Loucy (cell line): ENCODE measurements at regions not wholly inside any gene's neighbourhood (a gene's known extent, or its start where the extent isn't known, plus 50 kb on each side); places are given as distances from the start of the nearest gene placed in this dataset.
"Not testable (repeated sequence)": the region's sequence is repeated elsewhere in the genome, so short reads cannot be mapped to it uniquely, and the experiment has no call there.

Source experiments
- H2AFZ ChIP-seq: fragments of 200-600 bp; sonication (generic); 2 replicates; pipeline ENCODE4 v1.6.0; 2016; ENCODE audit warnings: antibody characterized with exemption, mild to moderate bottlenecking, low read length, moderate library complexity
- H3F3A ChIP-seq: fragments of 200-600 bp; 2 replicates; pipeline ENCODE4 v1.6.0; 2016; ENCODE audit warnings: antibody characterized with exemption, low read depth, mild to moderate bottlenecking
- H3K27me3 ChIP-seq: fragments of 200-600 bp; sonication (generic); 2 replicates; pipeline ENCODE4 v1.6.1; 2014; ENCODE audit warnings: low read length, mild to moderate bottlenecking; ENCODE audit not compliant: insufficient read depth, poor library complexity, severe bottlenecking
- H3K36me3 ChIP-seq: fragments of 200-600 bp; sonication (generic); 2 replicates; pipeline ENCODE4 v1.6.1; 2016; ENCODE audit warnings: low read length; ENCODE audit not compliant: insufficient read depth
- H3K4me1 ChIP-seq: fragments of 200-600 bp; sonication (generic); 2 replicates; pipeline ENCODE4 v1.5.1; 2014; ENCODE audit warnings: low read length, mild to moderate bottlenecking; ENCODE audit not compliant: insufficient read depth, poor library complexity, severe bottlenecking
- H3K4me2 ChIP-seq: fragments of 200-600 bp; sonication (generic); 2 replicates; pipeline ENCODE4 v1.6.0; 2014; ENCODE audit warnings: antibody characterized with exemption, low read length, low read depth, mild to moderate bottlenecking; ENCODE audit not compliant: poor library complexity, severe bottlenecking
- H3K4me3 ChIP-seq: fragments of 200-600 bp; sonication (generic); 2 replicates; pipeline ENCODE4 v1.5.1; 2014; ENCODE audit warnings: low read length, mild to moderate bottlenecking, mixed read lengths; ENCODE audit not compliant: poor library complexity, severe bottlenecking
- H3K79me2 ChIP-seq: fragments of 200-600 bp; sonication (generic); 2 replicates; pipeline ENCODE4 v1.6.1; 2014; ENCODE audit warnings: low read length; ENCODE audit not compliant: insufficient read depth
- H3K9ac ChIP-seq: fragments of 200-600 bp; sonication (generic); 2 replicates; pipeline ENCODE4 v1.6.0; 2014; ENCODE audit warnings: mild to moderate bottlenecking, low read depth, low read length, moderate library complexity; ENCODE audit not compliant: poor library complexity, severe bottlenecking
- H3K9me2 ChIP-seq: fragments of 200-600 bp; sonication (generic); replicated peaks from 2 replicates; pipeline ENCODE4 v1.6.1; 2016; ENCODE audit warnings: low read depth, low read length, mixed read lengths
- H3K9me3 ChIP-seq: fragments of 200-600 bp; sonication (generic); 2 replicates; pipeline ENCODE4 v1.6.1; 2014; ENCODE audit warnings: mild to moderate bottlenecking, antibody characterized with exemption, low read length, low read depth; ENCODE audit not compliant: insufficient read depth
- H4K20me1 ChIP-seq: fragments of 200-600 bp; sonication (generic); 2 replicates; pipeline ENCODE4 v1.6.0; 2014; ENCODE audit warnings: antibody characterized with exemption, low read length, mild to moderate bottlenecking; ENCODE audit not compliant: insufficient read depth, poor library complexity, severe bottlenecking
- EZH2phosphoT487 ChIP-seq: fragments of 200-600 bp; IDR thresholded peaks from 2 replicates; pipeline ENCODE4 v1.6.1; 2018; ENCODE audit warnings: antibody characterized with exemption, mild to moderate bottlenecking, moderate library complexity, borderline replicate concordance
- TF ChIP-seq, protein P1 (sequence below): fragments of 200-600 bp; sonication (generic); conservative IDR thresholded peaks from 2 replicates; pipeline ENCODE4 v1.5.1; 2014; ENCODE audit warnings: mild to moderate bottlenecking, antibody characterized with exemption, low read length

DNA sequence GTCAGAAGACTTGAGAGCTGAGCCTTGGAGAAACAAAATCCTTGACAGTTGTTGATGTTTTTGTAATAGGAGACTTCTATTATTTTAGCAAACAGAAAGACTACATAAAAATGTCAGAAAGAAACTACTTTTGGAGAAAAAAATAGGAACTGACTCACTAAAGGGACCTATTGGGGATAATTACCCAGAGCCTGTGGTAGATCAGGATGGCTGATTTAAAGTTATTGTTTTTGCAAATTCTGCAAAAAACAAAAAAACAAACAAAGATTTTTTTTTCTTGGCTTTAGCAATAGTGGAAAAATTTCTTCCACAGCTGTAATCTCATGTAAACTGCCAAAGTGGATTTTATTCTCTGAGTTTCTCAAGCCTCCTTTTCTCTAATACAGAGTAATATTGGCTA lies 101.5 kb upstream of the SATB1 start:
- no peaks in the 10 kb centered on the region for H4K20me1 ChIP-seq
- TF ChIP-seq, protein P1, sequence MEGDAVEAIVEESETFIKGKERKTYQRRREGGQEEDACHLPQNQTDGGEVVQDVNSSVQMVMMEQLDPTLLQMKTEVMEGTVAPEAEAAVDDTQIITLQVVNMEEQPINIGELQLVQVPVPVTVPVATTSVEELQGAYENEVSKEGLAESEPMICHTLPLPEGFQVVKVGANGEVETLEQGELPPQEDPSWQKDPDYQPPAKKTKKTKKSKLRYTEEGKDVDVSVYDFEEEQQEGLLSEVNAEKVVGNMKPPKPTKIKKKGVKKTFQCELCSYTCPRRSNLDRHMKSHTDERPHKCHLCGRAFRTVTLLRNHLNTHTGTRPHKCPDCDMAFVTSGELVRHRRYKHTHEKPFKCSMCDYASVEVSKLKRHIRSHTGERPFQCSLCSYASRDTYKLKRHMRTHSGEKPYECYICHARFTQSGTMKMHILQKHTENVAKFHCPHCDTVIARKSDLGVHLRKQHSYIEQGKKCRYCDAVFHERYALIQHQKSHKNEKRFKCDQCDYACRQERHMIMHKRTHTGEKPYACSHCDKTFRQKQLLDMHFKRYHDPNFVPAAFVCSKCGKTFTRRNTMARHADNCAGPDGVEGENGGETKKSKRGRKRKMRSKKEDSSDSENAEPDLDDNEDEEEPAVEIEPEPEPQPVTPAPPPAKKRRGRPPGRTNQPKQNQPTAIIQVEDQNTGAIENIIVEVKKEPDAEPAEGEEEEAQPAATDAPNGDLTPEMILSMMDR: no peak
- TF ChIP-seq EZH2phosphoT487: no peak
- no peaks in the 10 kb centered on the region for H3K36me3 ChIP-seq
- H3K79me2 ChIP-seq: no peaks in the 10 kb centered on the region
- H3K4me1 ChIP-seq: peaks cover 6% of the 10 kb centered on the region
- H3K4me2 ChIP-seq: no peak overlapping the region
- H2AFZ ChIP-seq: no peak overlapping the region
- H3F3A ChIP-seq: 0 out of 2 replicates have a peak, but pooled peaks cover 3% of the 10 kb centered on the region
- H3K4me3 ChIP-seq: no peak overlapping the region
- H3K9ac ChIP-seq: no peak overlapping the region
- no peaks in the 10 kb centered on the region for H3K9me2 ChIP-seq
- peaks cover 14% of the 10 kb centered on the region; the same call in 1 of the 2 replicates for H3K9me3 ChIP-seq
- H3K27me3 ChIP-seq: no peaks in the 10 kb centered on the region

DNA sequence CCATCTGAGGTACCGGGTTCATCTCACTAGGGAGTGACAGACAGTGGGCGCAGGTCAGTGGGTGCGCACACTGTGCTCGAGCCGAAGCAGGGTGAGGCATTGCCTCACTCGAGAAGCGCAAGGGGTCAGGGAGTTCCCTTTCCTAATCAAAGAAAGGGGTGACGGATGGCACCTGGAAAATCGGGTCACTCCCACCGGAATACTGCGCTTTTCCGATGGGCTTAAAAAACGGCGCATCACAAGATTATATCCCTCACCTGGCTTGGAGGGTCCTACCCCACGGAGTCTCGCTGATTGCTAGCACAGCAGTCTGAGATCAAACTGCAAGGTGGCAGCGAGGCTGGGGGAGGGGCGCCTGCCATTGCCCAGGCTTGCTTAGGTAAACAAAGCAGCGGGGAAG lies 91.0 kb upstream of the SATB1 start:
- H3K9ac ChIP-seq, H2AFZ ChIP-seq, H3K27me3 ChIP-seq, H3K9me3 ChIP-seq, H4K20me1 ChIP-seq, H3F3A ChIP-seq, H3K79me2 ChIP-seq, H3K4me3 ChIP-seq, H3K4me2 ChIP-seq, H3K36me3 ChIP-seq, H3K9me2 ChIP-seq: not testable (repeated sequence)
- peaks cover 17% of the 10 kb centered on the region for H3K4me1 ChIP-seq

DNA sequence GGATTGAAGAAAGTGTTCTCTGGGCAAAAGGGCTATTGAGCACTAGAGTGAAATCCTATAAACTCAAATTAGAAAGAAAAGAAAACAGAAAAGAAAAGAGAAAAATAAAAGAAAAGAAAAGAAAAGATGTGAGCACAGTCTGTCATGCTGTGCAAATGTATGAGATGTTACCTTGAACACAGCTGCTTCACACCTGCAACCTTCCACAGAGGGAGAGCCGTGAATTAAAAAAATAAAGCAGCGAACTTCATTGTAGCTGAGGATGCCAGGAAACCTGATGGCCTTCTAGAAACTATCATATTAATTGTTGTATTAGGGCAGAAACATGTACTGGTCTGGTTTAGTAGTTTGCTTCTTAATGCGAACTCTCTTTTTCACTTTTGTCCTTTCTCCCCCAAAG lies 88.0 kb upstream of the SATB1 start:
- no peaks in the 10 kb centered on the region for H3K79me2 ChIP-seq
- no peak overlapping the region for H3K4me2 ChIP-seq
- no peaks in the 10 kb centered on the region for H3K27me3 ChIP-seq
- no peak overlapping the region for H2AFZ ChIP-seq
- TF ChIP-seq, protein P1: no peak
- no peaks in the 10 kb centered on the region for H3F3A ChIP-seq
- H3K9ac ChIP-seq: no peak overlapping the region
- H3K9me2 ChIP-seq: no peaks in the 10 kb centered on the region
- no peaks in the 10 kb centered on the region for H3K9me3 ChIP-seq
- H3K4me1 ChIP-seq: peaks cover 24% of the 10 kb centered on the region
- H3K36me3 ChIP-seq: no peaks in the 10 kb centered on the region
- no peaks in the 10 kb centered on the region for H4K20me1 ChIP-seq
- no peak overlapping the region for H3K4me3 ChIP-seq

DNA sequence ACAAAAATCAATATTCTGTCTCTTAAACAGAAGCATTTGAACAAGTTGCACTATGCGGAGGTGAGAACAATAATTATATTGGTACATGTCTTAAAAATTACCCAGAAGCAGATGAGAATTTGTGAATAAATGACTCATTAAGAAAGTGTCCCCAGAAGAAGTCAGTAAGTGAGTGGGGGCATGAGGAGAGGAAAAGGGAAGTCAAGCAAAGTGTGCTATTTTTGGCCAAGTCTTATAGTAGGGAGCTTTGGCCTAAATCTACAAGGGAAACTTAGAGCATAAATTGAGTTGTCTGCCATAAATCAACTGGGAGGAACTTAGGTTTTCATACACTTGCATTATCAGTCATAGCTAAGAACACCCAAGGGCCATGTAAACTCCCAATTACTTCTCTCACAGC lies 86.9 kb upstream of the SATB1 start:
- Histone ChIP-seq H3K27me3 (no peaks in the 10 kb centered on the region), H3K4me1 (peaks cover 28% of the 10 kb centered on the region), H3K4me2 (peak overlapping the region; percentile 30), H3K9me2 (no peaks in the 10 kb centered on the region), H3K79me2 (no peaks in the 10 kb centered on the region), H4K20me1 (no peaks in the 10 kb centered on the region), H2AFZ (no peak overlapping the region), H3F3A (no peaks in the 10 kb centered on the region), H3K9me3 (no peaks in the 10 kb centered on the region), H3K9ac (no peak overlapping the region), H3K4me3 (no peak overlapping the region), H3K36me3 (no peaks in the 10 kb centered on the region)
- TF ChIP-seq EZH2phosphoT487: no peak
- TF ChIP-seq, protein P1: no peak
